ENCODE measurements at regions not wholly inside any gene's neighbourhood (a gene's known extent, or its start where the extent isn't known, plus 50 kb on each side); places are given as distances from the start of the nearest gene placed in this dataset.
"Not testable (repeated sequence)": the region's sequence is repeated elsewhere in the genome, so short reads cannot be mapped to it uniquely, and the experiment has no call there.

- H3K27ac ChIP-seq; H3K4me1 ChIP-seq (replicated peaks in 1 of 2); in situ Hi-C loops (cut with MboI; ENCODE audit: low pct_unique_long_range_greater_than_20kb in 2 of 9, low sequenced_read_pairs in 9 of 9, unreplicated experiment in 9 of 9); H3K4me3 ChIP-seq: not testable (repeated sequence)
- peak in 1 of 8 experiments; percentile 13 for ATAC-seq (replicated peaks in 6 of 8)
- 0 to 73% (median 38%) methylated on average over 1 to 10 of the region's 18 CpGs; no CpG with 5 or more reads in 1 of the 10 experiments for WGBS, 10 experiments
Observed at GRCh38 chr21:10400622-10401361, 120.6 kb upstream of the TPTE start.

DNA sequence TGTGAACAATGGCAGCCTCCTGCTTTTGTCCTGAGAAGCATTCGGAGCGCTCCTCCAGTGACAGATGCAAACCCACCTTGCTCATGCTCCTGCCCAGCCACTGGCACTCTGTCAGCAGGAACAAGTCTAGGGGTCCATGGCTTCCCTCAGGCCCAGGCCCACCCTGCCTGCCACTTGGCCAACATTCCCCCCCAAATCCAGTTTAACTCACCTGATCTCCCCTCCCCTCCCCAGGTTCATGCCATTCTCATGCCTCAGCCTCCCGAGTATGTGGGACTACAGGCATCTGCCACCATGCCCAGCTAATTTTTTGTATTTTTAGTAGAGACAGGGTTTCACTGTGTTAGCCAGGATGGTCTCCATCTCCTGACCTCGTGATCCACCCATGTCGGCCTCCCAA lies 118.9 kb upstream of the TPTE start:
- in situ Hi-C loops (cut with MboI; ENCODE audit: low pct_unique_long_range_greater_than_20kb in 2 of 9, low sequenced_read_pairs in 9 of 9, unreplicated experiment in 9 of 9); H3K4me3 ChIP-seq; ATAC-seq (replicated peaks in 6 of 8); H3K27ac ChIP-seq; H3K4me1 ChIP-seq (replicated peaks in 1 of 2): not testable (repeated sequence)
- 6 to 67% (median 35%) methylated on average over 2 to 3 of the region's 5 CpGs; no CpG with 5 or more reads in 4 of the 10 experiments for WGBS, 10 experiments

GRCh38 chr21:10405331-10405730 lies 116.1 kb upstream of the TPTE start:
- H3K4me1 ChIP-seq (replicated peaks in 1 of 2); H3K27ac ChIP-seq; ATAC-seq (replicated peaks in 6 of 8); H3K4me3 ChIP-seq; in situ Hi-C loops (cut with MboI; ENCODE audit: low pct_unique_long_range_greater_than_20kb in 2 of 9, low sequenced_read_pairs in 9 of 9, unreplicated experiment in 9 of 9): not testable (repeated sequence)
- WGBS, 10 experiments = 20 to 92% (median 77%) methylated on average over 2 to 28 of the region's 36 CpGs; no CpG with 5 or more reads in 3 of the 10 experiments

DNA sequence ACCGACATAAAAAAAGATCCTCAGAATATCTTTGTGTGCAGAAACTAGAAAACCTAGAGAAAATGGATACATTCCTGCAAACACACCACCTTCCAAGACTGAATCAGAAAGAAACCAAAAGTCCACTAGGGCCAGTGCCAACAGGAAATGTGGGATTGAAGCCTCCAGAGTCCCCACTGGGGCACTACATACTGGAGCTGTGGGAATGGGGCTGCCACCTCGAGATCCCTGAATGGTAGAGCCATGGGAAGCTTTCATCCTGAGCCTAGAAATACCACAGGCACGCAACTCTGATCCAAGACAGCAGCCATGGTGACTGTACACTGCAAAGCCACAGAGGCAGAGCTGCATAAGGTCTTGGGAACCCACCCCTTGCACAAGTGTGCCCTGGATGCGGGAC lies 111.6 kb upstream of the TPTE start:
- H3K4me3 ChIP-seq; H3K27ac ChIP-seq; in situ Hi-C loops (cut with MboI; ENCODE audit: low pct_unique_long_range_greater_than_20kb in 2 of 9, low sequenced_read_pairs in 9 of 9, unreplicated experiment in 9 of 9); H3K4me1 ChIP-seq (replicated peaks in 1 of 2); ATAC-seq (replicated peaks in 6 of 8): not testable (repeated sequence)
- 14 to 83% (median 34%) methylated on average over 1 to 3 of the region's 4 CpGs; no CpG with 5 or more reads in 2 of the 10 experiments for WGBS, 10 experiments

- in situ Hi-C loops (cut with MboI; ENCODE audit: low pct_unique_long_range_greater_than_20kb in 2 of 9, low sequenced_read_pairs in 9 of 9, unreplicated experiment in 9 of 9) = not testable (repeated sequence)
- 0 to 20% (median 17%) methylated on average over 1 to 2 of the region's 5 CpGs; no CpG with 5 or more reads in 7 of the 10 experiments for whole genome bisulfite sequencing, 10 experiments
Observed at GRCh38 chr21:10410354-10410929, 110.9 kb upstream of the TPTE start.

GRCh38 chr21:10411776-10412526 lies 109.4 kb upstream of the TPTE start:
- in situ Hi-C loops (cut with MboI; ENCODE audit: low pct_unique_long_range_greater_than_20kb in 2 of 9, low sequenced_read_pairs in 9 of 9, unreplicated experiment in 9 of 9); H3K4me3 ChIP-seq; ATAC-seq (replicated peaks in 6 of 8); H3K27ac ChIP-seq; H3K4me1 ChIP-seq (replicated peaks in 1 of 2): not testable (repeated sequence)
- WGBS, 10 experiments = 32 to 74% (median 53%) methylated on average over 4 to 16 of the region's 17 CpGs

More at GRCh38 chr21:10410354-10410929, 110.9 kb upstream of the TPTE start:
- H3K4me1 ChIP-seq (replicated peaks in 1 of 2); H3K4me3 ChIP-seq; ATAC-seq (replicated peaks in 6 of 8); H3K27ac ChIP-seq: not testable (repeated sequence)

DNA sequence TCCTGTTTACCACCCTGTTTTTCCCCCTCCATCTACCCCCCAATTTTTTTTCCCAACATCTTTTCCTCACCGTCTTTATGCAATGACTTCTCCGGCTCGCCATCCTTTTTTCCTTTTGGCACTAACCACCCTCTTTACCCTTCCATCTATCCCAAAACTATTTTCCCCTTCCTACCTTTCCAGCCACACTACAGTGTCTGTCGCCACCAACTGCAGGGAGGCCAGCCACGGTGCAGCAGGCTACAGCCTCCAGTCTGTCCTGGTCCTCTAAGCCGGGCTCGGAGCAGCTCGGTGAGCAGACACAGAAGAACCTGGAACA lies 108.5 kb upstream of the TPTE start:
- 37 to 80% (median 67%) methylated on average over 2 to 7 of the region's 8 CpGs; no CpG with 5 or more reads in 4 of the 10 experiments for WGBS, 10 experiments
- H3K27ac ChIP-seq; ATAC-seq (replicated peaks in 6 of 8); H3K4me3 ChIP-seq; in situ Hi-C loops (cut with MboI; ENCODE audit: low pct_unique_long_range_greater_than_20kb in 2 of 9, low sequenced_read_pairs in 9 of 9, unreplicated experiment in 9 of 9); H3K4me1 ChIP-seq (replicated peaks in 1 of 2): not testable (repeated sequence)

GRCh38 chr21:10413247-10414120 lies 107.9 kb upstream of the TPTE start:
- WGBS, 10 experiments = 42 to 81% (median 64%) methylated on average over 3 to 26 of the region's 31 CpGs
- H3K4me3 ChIP-seq; ATAC-seq (replicated peaks in 6 of 8); H3K27ac ChIP-seq; in situ Hi-C loops (cut with MboI; ENCODE audit: low pct_unique_long_range_greater_than_20kb in 2 of 9, low sequenced_read_pairs in 9 of 9, unreplicated experiment in 9 of 9); H3K4me1 ChIP-seq (replicated peaks in 1 of 2): not testable (repeated sequence)

DNA sequence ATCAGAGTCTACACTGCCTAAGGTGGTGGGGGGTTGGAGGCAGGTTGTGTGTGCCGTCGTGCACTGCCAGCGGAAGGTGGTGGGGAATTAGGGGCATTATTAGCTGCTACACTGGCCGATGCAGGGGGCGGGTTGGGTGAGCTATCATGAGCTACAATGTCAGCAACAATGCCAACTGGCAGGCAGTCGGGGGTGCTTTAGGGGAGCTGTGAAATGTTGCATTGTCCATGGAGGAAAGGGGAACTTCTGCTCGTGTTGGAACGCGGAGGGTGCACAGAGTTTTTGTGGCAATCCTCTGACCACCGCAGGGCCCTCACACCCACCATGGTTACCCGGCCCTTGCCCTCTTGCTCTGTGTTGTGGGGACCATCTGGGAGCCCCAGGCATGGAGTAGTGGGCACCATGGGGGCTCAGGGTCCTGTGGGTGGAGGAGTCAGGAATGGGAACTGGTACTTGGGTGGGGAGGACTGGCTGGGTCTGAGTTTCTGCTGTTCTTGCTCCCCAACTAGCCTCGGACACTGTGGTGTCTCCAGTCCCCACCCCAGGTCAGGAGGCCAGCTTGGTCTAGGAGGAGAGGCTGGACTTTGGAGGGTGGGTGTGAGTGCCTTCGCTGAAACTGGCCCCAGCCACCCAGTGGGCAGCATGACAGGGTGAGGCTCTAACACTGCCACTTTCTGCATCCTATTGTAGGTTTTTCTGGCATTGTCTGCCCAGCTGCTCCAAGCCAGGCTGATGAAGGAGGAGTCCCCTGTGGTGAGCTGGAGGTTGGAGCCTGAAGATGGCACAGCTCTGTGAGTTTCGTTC lies 107.1 kb upstream of the TPTE start:
- H3K27ac ChIP-seq; H3K4me1 ChIP-seq (replicated peaks in 1 of 2); in situ Hi-C loops (cut with MboI; ENCODE audit: low pct_unique_long_range_greater_than_20kb in 2 of 9, low sequenced_read_pairs in 9 of 9, unreplicated experiment in 9 of 9); ATAC-seq (replicated peaks in 6 of 8); H3K4me3 ChIP-seq: not testable (repeated sequence)
- 17 to 63% (median 21%) methylated on average over 1 to 7 of the region's 14 CpGs; no CpG with 5 or more reads in 5 of the 10 experiments for WGBS, 10 experiments

DNA sequence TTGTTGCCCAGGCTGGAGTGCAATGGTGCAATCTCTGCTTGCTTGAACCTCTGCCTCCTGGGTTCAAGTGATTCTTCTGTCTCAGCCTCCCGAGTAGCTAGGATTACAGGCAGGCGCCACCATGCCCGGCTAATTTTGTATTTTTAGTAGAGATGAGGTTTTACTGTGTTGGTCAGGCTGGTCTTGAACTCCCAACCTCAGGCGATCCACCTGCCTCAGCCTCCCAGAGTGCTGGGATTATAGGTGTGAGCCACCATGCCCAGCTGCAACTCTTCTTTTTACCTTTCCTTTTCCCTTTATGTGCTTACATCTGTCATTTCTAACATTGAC lies 106.5 kb upstream of the TPTE start:
- ATAC-seq (replicated peaks in 6 of 8); H3K27ac ChIP-seq; H3K4me3 ChIP-seq; H3K4me1 ChIP-seq (replicated peaks in 1 of 2); in situ Hi-C loops (cut with MboI; ENCODE audit: low pct_unique_long_range_greater_than_20kb in 2 of 9, low sequenced_read_pairs in 9 of 9, unreplicated experiment in 9 of 9): not testable (repeated sequence)
- 25 to 75% (median 42%) methylated on average over 1 to 4 of the region's 4 CpGs; no CpG with 5 or more reads in 2 of the 10 experiments for WGBS, 10 experiments

- WGBS, 10 experiments = 8 to 53% (median 29%) methylated on average over 7 of the region's 7 CpGs
- in situ Hi-C loops (cut with MboI; ENCODE audit: low pct_unique_long_range_greater_than_20kb in 2 of 9, low sequenced_read_pairs in 9 of 9, unreplicated experiment in 9 of 9) = not testable (repeated sequence)
Observed at GRCh38 chr21:10415456-10415855, 105.9 kb upstream of the TPTE start.

GRCh38 chr21:10415859-10416258 lies 105.5 kb upstream of the TPTE start:
- peak in 1 of 8 experiments; percentile 18 for ATAC-seq (replicated peaks in 6 of 8)
- WGBS, 10 experiments = 12 to 38% (median 23%) methylated on average over 6 of the region's 6 CpGs
- in situ Hi-C loops (cut with MboI; ENCODE audit: low pct_unique_long_range_greater_than_20kb in 2 of 9, low sequenced_read_pairs in 9 of 9, unreplicated experiment in 9 of 9); H3K4me3 ChIP-seq; H3K4me1 ChIP-seq (replicated peaks in 1 of 2); H3K27ac ChIP-seq: not testable (repeated sequence)

More at GRCh38 chr21:10415456-10415855, 105.9 kb upstream of the TPTE start:
- not testable (repeated sequence) for H3K4me3 ChIP-seq; H3K4me1 ChIP-seq (replicated peaks in 1 of 2); ATAC-seq (replicated peaks in 6 of 8); H3K27ac ChIP-seq

Data from motor neuron (in vitro differentiated cells).